GM12873 (cell line): ENCODE measurements at regions not wholly inside any gene's neighbourhood (a gene's known extent, or its start where the extent isn't known, plus 50 kb on each side); places are given as distances from the start of the nearest gene placed in this dataset.

Experiments
- TF ChIP-seq, protein P1 (sequence below): IDR thresholded peaks from 2 replicates; pipeline ENCODE4 v1.5.1; 2012; ENCODE audit warnings: low read depth, mild to moderate bottlenecking, moderate library complexity, low read length, control low read depth; ENCODE audit not compliant: insufficient read depth; ENCODE audit errors: missing control alignments

DNA sequence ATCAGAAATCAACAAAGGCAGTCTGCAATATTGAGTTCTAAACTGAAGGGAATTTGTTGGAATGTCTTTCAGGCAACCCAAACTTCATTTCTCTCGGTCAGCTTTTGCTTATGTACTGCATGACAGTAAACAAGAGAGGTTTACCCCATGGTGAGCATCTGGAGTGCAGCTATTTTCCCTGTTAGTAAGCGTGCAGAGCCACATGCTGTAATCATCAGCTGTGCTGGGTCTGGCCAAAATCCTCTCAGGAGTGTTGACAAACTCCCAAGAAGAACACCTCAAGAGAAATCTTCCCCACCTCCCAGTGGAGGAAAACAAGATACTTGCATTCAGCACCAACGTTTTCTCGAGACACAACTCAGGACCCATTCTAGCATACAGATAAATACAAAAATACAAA, 83.6 kb upstream of the ADAMTSL1 start:
- TF ChIP-seq, protein P1, sequence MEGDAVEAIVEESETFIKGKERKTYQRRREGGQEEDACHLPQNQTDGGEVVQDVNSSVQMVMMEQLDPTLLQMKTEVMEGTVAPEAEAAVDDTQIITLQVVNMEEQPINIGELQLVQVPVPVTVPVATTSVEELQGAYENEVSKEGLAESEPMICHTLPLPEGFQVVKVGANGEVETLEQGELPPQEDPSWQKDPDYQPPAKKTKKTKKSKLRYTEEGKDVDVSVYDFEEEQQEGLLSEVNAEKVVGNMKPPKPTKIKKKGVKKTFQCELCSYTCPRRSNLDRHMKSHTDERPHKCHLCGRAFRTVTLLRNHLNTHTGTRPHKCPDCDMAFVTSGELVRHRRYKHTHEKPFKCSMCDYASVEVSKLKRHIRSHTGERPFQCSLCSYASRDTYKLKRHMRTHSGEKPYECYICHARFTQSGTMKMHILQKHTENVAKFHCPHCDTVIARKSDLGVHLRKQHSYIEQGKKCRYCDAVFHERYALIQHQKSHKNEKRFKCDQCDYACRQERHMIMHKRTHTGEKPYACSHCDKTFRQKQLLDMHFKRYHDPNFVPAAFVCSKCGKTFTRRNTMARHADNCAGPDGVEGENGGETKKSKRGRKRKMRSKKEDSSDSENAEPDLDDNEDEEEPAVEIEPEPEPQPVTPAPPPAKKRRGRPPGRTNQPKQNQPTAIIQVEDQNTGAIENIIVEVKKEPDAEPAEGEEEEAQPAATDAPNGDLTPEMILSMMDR, result no peak

DNA sequence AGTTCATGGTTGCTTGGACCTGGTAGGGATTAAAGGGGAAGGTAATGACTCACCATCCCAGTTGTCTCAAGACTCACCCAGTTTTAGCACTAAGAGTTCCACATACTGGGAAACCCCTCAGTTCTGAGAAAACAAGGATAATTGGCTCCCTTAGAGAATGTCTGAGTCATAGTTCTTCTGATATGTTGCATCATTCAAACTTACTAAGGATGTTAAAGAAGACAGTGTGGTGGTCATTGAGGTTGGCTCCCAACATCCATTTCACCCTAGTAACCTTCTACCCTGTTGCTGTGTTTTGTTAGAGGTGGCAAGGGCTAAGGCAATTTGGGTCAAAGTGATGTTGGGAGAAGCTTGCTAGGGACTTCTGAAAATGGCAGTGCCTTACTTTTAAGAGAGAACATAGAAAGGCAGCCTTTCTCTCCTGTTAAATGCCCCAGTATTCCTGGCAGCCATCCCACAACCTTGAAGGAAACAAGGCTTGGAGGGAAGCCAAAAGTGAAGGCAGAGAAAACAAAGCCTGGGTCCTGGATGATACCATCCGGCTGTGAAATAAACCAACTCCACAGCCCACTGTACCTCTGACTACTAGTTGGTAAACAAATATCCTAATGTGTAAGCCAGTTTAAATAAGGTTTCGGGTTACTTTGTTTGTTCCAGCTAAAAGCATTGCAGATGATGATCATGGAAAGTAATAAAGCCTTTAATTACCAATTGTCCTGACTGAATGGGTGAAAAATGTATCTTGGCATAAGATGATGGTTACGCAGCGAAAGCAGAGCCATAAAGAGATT, 80.4 kb upstream of the ADAMTSL1 start:
- TF ChIP-seq, protein P1, result no peak

DNA sequence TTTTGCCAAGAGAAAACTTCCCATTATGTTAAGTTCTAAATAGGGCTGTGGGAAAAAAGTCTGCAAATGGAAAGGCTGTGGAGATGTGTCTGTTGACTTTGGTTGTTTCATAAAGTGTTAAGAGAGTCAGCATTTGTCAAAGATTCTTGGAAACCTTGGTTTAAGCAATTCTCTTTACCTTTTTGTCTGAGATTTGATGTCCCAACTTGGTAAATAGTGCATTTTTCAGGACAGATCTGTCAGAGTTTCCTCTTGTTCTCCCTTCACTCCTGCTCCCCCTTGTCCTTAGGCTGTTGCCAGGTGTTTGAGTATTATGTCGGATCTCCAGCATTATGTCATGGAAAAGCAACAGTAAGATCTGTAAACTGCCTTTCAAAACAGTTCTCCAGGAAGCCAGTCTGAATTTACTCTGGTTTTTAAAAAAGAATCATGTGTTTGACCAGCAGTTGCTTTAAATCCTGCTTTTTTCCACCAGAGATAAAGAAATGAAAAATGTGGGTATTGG, 79.1 kb upstream of the ADAMTSL1 start:
- TF ChIP-seq, protein P1, result no peak

DNA sequence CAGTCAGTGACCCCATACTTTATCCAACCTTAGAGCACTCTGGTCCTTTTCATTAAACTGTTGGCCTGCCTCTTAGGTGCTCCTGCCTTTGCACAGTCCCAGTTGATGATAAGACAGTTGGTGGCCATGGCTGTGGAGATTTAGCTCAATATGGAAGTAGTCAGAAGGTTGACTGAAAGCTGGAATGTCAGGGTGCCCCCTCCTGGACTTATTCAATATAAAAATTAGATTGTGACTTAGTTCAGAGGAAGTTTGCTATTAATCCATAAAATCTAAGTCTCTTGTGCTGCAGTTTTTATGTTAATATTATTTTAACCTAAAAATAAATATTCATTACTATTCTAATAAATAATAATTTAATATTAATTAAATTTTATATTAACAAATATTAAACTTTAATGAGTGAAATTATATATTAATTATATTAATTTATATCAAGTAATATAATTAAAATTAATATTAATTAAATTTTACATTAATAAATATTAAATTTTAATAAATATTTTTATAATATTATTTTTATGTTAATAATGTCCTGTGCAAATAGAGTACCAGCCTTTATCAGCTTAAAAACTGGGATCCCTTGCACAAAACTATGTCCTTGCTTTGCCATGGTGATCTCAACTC, 77.7 kb upstream of the ADAMTSL1 start:
- TF ChIP-seq, protein P1, result peak; percentile 19

DNA sequence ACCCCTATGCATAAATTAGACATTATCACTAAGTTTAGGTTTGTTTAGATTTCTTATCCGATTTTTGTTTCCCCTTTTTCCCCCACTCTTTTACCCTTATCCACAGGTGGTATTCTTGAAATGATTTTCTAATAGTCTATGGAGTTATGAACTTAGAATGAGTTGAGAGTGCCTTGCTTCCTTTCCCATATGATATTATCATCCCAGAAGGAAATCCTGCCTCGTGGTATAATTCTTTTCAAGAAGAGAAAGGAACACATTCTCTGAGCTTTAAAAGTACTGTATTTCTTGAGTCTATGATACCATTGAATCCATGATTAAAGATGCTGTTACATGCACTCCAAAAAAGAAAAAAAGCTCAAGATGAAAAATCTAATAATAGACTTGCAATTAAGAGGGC, 76.9 kb upstream of the ADAMTSL1 start:
- TF ChIP-seq, protein P1, result no peak

DNA sequence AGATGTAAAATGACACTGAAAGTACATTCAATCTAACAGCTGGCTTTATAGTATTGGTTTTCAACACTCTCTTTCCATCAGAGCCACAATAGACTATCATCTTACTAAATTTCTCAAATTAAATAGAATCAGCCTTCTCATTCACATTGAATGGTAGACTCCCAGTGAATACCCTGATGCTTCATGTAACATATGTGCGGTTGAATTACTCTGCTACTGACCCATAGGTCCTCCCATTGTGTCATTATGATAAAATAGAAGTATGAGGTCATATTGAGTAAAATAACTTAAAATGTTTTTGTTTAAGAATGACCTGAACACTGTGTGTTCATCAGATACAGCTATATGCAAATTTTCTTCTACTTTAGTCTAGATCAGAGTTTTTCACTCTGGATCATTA, 75.9 kb upstream of the ADAMTSL1 start:
- TF ChIP-seq, protein P1, result no peak

DNA sequence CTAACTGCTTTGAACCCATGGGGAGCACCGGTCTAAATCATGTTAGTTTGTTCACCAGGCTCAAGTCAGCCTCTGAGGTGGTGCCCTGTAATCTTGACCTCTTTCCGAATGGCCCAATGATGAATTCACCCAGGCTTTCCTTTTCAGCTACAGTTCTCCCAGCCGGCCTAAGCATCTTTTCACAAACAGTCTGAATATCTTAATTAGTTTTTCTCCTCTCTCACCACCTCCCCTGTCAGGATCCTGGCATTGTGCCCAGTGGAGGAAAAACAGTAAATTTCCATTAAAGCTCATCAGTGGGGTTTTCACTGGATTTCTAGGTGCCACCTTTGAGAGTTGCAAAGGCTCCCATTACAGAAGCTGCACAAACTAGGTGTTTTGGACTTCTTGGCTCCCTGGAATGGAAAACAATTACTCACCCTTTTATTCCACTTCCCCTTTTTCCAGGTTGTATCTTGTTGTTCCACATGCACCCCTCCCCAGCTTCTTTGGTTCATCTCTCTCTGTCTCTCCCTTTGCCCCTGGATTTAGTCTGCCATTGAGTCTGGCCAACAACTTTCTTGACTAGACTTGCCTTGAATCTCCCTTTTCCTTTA, 69.4 kb upstream of the ADAMTSL1 start:
- TF ChIP-seq, protein P1, result no peak
